AML-193 (cell line): ENCODE measurements at regions not wholly inside any gene's neighbourhood (a gene's known extent, or its start where the extent isn't known, plus 50 kb on each side); places are given as distances from the start of the nearest gene placed in this dataset.
"Not testable (repeated sequence)": the region's sequence is repeated elsewhere in the genome, so short reads cannot be mapped to it uniquely, and the experiment has no call there.

Experiments
- DNase-seq, 2 experiments: peaks; one replicate each; lab custom pipeline; 2025; lab: John Stamatoyannopoulos, UW

DNA sequence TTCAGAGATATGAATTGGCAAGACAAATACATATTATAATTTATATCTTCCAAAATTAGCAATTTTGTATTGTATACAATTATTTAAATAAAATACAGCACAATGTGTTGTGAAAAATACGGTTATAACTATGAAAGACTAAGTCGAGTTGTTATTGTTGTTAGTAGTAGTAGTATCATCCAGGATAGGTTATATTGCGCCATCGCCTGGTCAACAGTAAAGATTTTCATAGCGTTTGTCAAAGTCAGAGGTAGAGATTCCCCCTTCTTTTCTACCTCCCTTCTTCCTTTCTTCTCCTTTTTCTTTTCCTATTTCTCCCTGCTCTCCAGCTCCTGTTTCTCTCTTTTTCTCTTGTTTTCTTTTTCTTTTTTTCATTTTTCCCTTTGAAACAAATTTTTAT lies 499.1 kb upstream of the EPHA5 start:
- DNase-seq: no peak

DNA sequence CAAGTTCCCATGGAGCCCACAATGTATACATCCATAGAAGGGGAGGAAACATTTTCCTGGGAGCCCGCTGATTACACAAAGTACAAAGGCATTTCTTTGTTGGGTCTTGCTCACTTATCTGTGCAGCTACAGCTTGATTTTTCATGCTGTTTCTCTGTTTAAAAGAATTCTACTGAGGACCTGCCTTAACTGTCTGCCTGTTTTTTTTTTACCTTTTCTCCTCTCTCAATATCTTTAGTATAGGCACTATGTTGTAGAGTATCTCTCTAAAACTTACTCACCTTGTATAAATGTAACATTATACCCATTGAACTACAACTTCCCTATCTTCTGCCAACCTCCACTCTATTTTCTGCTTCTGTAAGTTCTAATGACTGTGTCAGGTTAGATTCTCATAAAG lies 494.6 kb upstream of the EPHA5 start:
- no peak for DNase-seq

DNA sequence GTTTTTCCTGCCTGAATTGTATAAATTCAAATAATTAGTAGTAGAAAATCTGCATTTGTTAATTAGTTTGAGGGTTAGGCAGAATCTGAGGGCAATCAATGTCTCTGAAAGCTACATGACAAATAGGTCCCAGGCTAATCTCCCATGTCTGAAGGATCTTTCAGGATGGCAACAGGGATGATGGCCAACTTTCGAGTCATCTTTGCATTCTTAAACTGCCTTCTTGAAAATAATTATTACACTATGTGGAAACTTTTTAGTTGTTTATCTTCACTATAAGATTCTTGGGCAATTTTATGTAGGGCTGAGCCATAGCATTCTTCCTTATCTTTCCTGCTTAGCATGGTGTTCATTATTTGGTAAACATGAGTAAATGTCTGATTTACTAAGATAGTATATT lies 490.3 kb upstream of the EPHA5 start:
- no peak for DNase-seq

DNA sequence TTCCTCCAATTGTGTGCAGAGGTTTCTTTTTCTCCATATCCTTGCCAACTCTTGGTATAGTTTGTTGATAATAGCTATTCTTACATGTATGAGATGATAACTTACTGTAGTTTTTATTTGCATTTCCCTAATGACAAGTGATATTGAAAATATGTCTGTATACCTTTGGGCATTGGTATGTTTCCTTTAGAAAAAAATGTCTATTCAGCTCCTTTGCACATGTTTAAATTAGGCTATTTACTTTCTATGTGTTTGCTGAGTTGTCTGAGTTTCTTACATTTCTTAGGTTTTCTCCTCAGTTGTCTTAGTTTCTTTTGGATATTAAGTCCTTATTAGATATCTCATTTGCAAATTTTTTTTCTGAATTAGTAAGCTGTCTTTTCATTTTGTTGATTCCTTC lies 487.3 kb upstream of the EPHA5 start:
- DNase-seq: no peak

DNA sequence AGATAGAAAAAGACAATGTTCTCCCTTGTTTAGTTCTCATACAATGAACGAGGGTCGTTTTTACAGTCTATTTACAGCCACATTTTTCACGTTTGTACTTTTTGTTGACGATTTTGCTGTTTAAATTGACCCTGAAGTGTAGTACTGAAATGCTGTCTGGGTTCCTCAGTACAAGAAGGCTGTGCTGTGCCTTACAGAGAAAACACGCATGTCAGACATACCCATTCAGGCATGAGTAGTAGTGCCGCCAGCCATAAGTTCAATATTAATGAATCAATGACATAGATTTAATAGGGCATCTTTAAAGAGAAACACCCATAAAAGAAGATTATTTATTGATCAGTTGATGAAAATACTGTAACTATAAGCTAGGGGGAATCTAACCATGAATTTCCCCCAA lies 459.8 kb upstream of the EPHA5 start:
- DNase-seq: no peak

DNA sequence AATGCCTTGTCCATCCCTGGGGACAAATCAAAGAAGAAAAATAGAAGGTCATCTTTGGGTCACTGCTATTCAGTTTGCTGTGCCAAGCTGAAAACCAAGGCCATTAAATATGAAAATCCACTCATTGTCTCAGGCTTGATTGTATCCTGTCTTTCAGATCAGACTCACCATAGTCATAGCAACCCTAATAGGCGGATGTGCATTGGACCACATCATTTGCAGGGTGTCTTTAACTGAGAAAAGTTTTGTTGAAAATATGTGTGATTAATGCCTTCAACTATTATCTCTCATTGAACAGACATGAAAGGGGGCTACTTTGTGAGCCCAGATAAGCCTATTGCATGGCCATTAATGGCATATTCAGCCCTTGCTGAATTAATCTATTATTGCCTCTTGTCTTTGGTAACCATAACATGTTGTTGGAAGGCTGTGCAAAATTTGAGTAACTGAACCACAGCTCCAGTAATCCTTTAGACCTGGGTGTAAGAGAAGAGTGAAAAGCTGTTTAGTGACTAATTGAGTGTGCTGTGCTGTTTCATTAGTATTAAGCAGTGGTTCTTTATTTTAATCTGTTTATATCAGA lies 453.6 kb upstream of the EPHA5 start:
- DNase-seq: no peak

DNA sequence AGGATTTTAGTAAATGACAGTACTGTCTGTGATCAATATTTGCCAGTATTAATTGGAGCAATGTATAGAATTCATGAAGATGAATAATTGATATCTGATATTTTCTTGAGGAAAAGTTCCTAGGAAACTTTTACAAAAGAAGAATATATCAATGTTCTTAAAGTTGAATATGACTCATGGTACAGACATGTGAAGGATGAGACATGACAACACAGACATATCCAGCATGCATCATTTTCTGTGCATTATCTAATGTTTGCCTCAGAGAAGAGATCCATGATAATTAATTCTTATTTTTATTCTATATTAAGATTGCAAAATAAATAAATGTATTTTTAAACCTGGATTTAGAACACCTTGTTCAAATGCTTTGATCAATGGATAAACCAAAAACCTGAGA lies 452.9 kb upstream of the EPHA5 start:
- no peak for DNase-seq

DNA sequence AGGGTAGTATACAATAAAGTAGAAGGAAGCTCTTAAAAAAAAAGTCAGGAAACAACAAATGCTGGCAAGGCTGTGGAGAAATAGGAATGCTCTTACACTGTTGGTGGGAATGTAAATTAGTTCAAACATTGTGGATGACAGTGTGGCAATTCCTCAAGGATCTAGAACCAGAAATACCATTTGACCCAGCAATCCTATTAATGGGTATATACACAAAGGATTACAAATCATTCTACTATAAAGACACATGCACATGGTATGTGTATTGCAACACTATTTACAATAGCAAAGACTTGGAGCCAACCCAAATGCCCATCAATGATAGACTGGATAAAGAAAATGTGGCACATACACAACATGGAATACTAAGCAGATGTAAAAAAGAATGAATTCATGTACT lies 444.9 kb upstream of the EPHA5 start:
- DNase-seq: not testable (repeated sequence)

DNA sequence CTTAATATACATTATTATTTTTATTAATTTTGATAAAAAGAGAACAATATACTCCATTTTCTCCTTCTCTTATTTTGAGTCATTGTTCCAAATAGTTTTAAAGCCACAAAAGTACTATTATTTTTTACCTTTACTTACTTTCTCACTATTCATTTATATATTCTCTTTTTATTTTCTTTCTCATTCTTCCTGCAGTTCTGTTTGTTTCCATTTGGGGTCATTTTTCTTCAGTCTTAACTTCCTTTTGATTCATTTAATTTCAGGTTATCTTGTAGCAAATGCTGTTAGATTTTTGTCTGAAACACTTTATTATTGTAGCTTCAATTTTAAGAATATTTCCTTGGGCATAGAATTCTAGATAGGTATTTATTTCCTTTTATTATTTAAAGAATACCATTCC lies 438.6 kb upstream of the EPHA5 start:
- no peak for DNase-seq

DNA sequence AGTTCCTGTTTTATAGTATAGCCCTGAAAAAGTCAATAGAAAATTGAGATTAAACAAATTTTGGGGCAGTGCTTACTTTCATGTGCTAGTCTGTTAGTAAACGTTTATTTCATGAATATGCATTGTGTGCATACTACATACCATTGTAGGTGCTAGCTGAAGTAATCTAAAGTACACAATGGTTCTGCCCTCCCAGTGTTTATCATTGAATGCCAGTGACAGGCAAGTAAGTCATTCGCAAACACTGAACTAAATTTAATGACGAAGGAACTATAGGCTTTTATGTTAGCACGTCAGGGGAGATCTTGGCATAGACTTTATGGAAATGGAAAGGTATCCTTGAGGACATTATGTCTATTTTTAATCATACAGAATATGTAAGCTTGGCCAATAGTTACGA lies 426.9 kb upstream of the EPHA5 start:
- no peak for DNase-seq

DNA sequence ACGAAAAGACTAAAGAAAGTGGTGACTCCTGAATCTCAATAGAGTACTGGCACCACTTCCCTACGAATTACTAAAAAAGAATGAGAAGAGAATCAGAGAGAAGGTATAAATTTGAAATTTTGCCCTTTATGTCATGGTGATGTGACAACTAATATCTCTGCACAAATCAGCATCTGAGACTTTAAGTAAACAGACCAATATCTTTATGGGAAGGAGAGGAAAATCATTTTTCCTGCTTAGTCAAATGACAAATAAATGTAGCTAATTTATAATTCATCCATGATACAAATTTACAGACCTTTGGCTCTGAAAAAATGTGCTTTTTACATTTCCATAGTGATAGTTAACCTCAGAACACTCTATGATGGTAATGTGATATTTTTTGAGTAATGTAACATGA lies 424.8 kb upstream of the EPHA5 start:
- DNase-seq: no peak

DNA sequence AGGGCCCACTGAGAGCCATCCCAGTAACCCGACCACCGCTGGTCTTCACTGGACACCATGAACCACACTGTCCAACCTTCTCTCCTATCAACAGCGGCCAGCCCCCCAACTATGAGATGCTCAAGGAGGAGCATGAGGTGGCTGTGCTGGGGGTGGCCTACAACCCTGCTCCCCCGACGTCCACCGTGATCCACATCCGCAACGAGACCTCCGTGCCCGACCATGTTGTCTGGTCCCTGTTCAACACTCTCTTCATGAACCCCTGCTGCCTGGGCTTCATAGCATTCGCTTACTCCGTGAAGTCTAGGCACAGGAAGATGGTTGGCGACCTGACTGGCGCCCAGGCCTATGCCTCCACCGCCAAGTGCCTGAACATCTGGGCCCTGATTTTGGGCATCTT lies 423.8 kb upstream of the EPHA5 start:
- DNase-seq: no peak

DNA sequence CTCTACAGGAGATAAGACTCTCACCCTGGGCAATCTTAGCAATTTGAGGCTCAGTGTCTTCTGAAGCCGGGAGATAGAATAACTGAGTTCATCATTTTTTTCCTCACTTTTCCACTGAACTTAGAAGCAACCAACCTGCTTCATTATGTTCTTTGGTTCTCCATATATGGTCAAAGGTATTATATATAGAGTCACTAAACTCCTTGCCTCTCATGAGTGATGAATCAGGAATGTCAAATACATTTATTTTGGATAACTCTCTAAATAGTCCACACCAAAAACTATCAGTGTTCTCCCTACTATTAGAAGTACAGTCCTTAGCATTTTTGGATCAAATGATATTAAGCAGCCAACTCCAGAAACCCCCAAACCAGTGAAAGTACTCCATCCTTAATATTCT lies 421.5 kb upstream of the EPHA5 start:
- no peak for DNase-seq

DNA sequence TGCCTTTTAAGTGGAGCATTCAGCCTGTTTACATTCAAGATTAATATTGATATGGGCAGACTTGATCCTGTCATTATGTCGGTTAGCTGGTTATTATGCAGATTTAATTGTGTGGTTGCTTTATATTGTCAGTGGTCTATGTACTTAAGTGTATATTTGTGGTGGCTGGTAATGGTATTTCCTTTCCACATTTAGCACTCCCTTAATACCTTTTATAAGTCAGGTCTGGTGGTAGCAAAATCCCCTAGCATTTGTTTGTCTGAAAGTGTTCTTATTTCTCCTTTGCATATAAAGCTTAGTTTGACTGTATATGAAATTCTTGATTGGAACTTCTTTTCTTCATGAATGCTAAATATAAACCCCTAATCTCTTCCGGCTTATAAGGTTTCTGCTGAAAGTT lies 403.7 kb upstream of the EPHA5 start:
- DNase-seq: no peak

DNA sequence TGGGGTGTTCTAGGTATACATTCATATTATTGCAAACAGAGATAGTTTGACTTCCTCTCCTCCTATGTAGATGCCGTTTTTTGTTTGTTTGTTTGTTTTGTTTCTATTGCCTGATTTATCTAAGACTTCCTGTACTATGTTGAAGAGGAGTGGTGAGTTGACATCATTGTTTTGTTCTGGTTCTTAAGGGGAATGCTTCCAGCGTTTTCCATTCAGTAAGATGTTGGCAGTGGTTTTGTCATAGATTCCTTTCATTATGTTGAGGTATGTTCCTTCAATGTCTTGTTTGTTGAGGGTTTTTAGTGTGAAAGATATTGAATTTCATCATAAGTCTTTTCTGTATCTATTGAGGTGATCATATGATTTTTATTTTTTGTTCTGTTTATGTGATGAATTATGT lies 401.6 kb upstream of the EPHA5 start:
- DNase-seq: no peak

DNA sequence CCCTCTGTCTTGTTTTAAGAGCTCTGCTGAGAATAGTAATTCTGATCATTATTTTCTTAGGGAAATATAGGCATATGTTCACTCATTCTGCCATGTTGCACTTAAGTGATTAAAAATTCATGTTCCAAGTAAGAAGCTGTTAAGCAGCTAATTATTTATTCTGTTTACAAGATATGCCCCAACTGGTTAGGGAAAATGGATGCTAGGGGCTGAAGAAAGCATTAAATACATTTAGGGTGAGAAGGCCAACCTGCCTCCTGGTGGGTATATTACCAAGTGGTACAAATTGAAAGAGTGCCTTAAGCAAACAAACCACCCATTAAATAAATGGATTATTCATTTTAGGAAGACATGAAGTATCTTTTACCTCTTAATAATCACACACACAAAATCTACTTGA lies 392.6 kb upstream of the EPHA5 start:
- DNase-seq: no peak

DNA sequence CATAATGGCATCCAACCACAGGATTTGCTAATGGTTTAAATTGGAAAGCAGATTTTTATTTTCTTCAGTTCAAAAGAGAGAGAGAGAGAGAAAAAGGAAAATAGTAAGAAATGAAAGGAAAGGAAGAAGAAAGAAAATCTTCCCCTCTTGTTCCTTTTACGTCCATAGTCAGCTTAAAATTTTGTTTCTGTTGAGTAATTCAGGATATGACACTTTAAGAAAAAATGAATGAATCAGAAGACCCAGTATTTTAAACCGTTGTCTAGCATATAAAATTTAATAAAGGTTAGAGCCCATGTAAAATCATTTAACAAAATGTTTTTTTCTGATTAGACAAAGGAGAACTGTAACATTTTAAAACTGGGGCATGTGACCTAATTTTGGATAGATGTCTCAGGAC lies 391.8 kb upstream of the EPHA5 start:
- no peak for DNase-seq

DNA sequence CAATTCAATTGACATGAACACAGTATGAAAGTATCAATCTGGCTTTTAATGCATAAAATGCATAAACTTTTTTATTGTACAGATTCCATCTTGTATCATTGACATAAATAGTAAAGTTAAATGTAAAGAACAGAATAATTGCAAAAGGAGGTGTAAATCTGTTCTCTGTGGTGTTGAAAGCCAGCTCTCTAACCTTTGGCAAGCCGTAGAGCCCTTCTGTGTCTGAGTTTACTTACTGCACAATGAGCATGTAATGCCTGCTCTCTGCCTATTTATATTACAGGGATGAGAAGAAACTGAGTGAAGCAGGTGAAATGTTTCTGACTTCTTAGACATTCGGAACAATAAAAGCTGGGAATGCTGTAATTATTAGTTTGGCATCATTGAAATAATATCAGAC lies 389.3 kb upstream of the EPHA5 start:
- no peak for DNase-seq

DNA sequence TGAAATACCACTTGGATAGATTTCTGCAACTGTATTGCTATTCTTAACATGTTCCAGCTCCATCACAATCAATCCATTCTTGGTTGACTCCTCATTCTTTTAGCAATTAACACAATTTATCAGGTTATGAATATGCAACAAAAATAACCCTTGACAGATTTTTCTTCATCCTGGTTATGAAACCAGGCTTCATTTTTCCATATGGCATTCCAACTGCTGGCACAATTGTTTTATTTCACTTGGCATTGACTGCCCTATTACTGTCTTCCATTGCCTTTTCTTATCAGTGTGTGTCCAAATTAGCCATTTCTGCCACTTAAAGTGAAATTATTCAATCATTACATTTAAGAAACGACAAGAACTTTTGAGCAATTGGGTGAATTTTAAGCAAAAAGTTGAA lies 388.8 kb upstream of the EPHA5 start:
- DNase-seq: no peak

DNA sequence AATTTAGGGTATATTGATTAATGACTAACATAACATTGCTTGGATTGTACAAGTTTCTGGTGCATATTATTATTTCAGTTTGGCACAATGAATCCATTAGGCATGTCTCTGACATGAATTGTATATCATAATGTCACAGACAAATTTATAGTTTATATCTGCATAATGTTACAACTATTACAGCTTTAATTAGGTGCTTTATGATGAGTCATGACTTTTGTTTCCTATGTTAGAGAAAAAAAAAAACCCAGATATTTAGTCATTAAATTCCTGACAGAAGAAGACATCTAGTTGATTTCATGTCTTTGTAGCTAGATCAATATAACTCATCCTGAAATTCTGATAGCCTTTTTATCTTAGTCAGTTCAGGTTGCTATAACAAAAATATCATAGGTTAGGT lies 385.7 kb upstream of the EPHA5 start:
- no peak for DNase-seq

DNA sequence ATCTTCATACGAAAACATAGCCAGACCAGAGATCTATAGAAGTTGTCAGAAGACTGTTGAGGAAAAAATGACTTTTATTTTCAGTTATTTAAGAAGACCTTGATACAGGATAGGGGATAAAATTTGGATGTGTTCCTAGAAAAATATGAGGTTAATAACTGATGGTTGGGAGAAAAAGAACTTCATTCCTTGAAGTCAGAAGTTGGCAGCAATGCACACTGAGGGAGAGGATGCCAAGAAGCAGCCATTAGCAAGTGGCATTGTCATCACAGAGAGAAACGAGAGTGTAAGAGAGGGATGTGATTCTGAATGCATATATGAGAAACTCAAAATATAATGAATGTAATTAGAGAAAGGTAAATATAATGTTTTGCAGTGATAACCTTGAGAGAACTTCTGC lies 382.1 kb upstream of the EPHA5 start:
- DNase-seq: no peak

DNA sequence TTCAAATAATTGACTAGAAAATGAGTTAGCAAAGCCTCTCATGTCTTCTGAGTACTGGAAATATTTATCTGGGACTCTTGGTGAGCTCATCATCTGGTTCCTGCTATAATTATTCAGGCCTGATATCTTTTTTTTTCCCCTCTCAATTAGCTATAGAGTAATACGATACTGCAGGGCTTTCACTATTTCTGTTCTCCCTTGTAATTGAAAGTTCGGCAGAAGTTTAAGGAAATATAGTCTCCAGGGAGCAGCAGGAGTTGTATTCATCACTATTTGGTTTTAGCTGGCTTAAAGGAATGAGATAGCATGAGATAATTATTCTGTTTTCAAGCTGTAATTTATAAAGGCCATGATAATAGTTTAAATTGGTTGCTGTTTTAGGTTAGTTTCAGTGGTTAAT lies 378.6 kb upstream of the EPHA5 start:
- no peak for DNase-seq

DNA sequence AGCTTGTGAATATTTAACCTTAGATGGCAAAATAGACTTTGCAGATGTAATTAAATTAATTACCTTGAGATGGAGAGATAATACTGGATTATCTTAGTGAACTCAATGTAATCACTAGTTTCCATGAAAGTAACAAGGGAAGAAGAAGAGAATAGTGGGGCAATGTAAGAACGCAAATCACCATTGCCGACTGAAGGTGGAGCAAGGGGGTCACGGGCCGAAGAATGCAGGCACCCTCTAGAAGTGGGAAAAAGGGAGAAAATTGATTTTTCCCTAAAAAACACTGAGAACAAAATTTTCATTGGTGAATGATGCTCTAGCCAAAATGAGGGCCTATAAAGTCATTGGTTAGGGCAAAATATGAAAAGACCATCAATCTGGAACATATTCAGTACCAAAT lies 375.6 kb upstream of the EPHA5 start:
- DNase-seq: no peak

DNA sequence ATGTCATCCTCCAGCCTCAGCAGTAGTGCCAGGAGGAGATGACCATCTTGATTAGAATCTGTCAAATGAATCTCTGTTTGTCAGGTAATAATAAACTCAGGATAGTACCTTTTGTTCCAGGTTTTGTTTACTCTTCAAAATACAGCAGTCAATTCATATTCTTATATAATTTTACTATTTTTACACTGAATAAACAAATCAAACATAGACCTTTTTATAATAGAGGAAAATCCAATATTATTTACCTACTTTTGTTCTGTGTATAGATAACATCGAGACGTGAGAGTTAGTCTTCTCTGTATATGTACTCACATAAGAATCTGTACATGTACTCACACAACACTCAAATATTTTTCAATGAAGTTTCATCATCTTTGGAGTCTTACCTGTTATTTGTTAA lies 365.4 kb upstream of the EPHA5 start:
- no peak for DNase-seq

DNA sequence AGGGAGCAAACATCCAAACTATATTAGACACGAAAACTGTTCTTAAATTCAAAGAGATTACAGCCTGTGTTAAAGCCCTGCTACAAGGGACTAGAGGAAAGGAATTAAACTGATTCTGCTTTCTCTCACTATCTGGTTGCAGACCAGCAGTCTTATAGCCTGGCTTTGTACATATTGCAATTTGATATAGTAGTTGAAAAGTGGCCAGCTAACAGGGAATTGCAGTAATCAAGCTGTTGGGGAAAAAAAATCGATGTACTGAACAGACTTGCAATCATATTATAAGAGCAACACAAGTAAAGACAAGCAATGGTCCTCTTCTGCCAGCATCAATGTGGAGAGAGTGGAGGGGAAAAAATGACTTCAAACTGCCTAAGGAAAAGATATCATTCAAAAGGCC lies 364.4 kb upstream of the EPHA5 start:
- DNase-seq: no peak
